GM10266 (cell line): ENCODE measurements at regions not wholly inside any gene's neighbourhood (a gene's known extent, or its start where the extent isn't known, plus 50 kb on each side); places are given as distances from the start of the nearest gene placed in this dataset.
"Not testable (repeated sequence)": the region's sequence is repeated elsewhere in the genome, so short reads cannot be mapped to it uniquely, and the experiment has no call there.

ENCODE experiments used
- DNase-seq: peaks from one replicate; pipeline ENCODE4 v3.0.0; 2012; ENCODE audit errors: extremely low spot score
- CTCF ChIP-seq: IDR thresholded peaks from 2 replicates; pipeline ENCODE4 v1.5.1; 2012; ENCODE audit warnings: mild to moderate bottlenecking, low read depth; ENCODE audit not compliant: control insufficient read depth, insufficient read depth; ENCODE audit errors: missing control alignments

GRCh38 chr9:135186248-135187164 is 99.0 kb downstream of the OLFM1 start:
- no peak for DNase-seq

GRCh38 chr9:135187365-135187764 is 99.9 kb downstream of the OLFM1 start:
- no peak for DNase-seq
- TF ChIP-seq CTCF: no peak

More at GRCh38 chr9:135186248-135187164, 99.0 kb downstream of the OLFM1 start:
- no peak for TF ChIP-seq CTCF

GRCh38 chr9:135188681-135189151 is 101.2 kb downstream of the OLFM1 start:
- DNase-seq: no peak

GRCh38 chr9:135189497-135189896 is 102.0 kb downstream of the OLFM1 start:
- TF ChIP-seq CTCF: no peak
- DNase-seq: no peak

More at GRCh38 chr9:135188681-135189151, 101.2 kb downstream of the OLFM1 start:
- no peak for TF ChIP-seq CTCF

- no peak for TF ChIP-seq CTCF
- DNase-seq: no peak
Observed at GRCh38 chr9:135190789-135191577, 103.5 kb downstream of the OLFM1 start.

GRCh38 chr9:135192686-135193085 is 105.2 kb downstream of the OLFM1 start:
- DNase-seq: no peak
- no peak for TF ChIP-seq CTCF

- not testable (repeated sequence) for DNase-seq
Observed at GRCh38 chr9:135195975-135196374, 108.5 kb downstream of the OLFM1 start.
